ENCODE measurements at regions not wholly inside any gene's neighbourhood (a gene's known extent, or its start where the extent isn't known, plus 50 kb on each side); places are given as distances from the start of the nearest gene placed in this dataset.

GRCh38 chr9:29861803-29862202, 2288.5 kb upstream of the C9orf72 start:
- no peak for TF ChIP-seq CTCF (IDR thresholded peaks at IDR 0.05; ENCODE audit: insufficient read depth, low read length, poor library complexity, severe bottlenecking)
- DNase-seq (ENCODE audit: low read depth): no peak
- Histone ChIP-seq H3K27me3 (ENCODE audit: control insufficient read depth, insufficient read depth, low read length) (no peaks in the 10 kb centered on the region), H3K4me3 (ENCODE audit: low read depth, low read length) (no peak overlapping the region), H3K36me3 (ENCODE audit: control insufficient read depth, insufficient read depth, low read length) (no peaks in the 10 kb centered on the region)

- no peaks in the 10 kb centered on the region for H3K36me3 ChIP-seq (ENCODE audit: control insufficient read depth, insufficient read depth, low read length)
- DNase-seq (ENCODE audit: low read depth): no peak
- H3K27me3 ChIP-seq (ENCODE audit: control insufficient read depth, insufficient read depth, low read length): no peaks in the 10 kb centered on the region
- H3K4me3 ChIP-seq (ENCODE audit: low read depth, low read length): no peak overlapping the region
- TF ChIP-seq CTCF (IDR thresholded peaks at IDR 0.05; ENCODE audit: insufficient read depth, low read length, poor library complexity, severe bottlenecking): no peak
Observed at GRCh38 chr9:29865764-29866313, 2292.6 kb upstream of the C9orf72 start.

GRCh38 chr9:29866556-29866955, 2293.3 kb upstream of the C9orf72 start:
- DNase-seq (ENCODE audit: low read depth): no peak
- no peak for TF ChIP-seq CTCF (IDR thresholded peaks at IDR 0.05; ENCODE audit: insufficient read depth, low read length, poor library complexity, severe bottlenecking)

GRCh38 chr9:29873579-29873978, 2300.3 kb upstream of the C9orf72 start:
- DNase-seq (ENCODE audit: low read depth): no peak
- TF ChIP-seq CTCF (IDR thresholded peaks at IDR 0.05; ENCODE audit: insufficient read depth, low read length, poor library complexity, severe bottlenecking): no peak

More at GRCh38 chr9:29866556-29866955, 2293.3 kb upstream of the C9orf72 start:
- H3K4me3 ChIP-seq (ENCODE audit: low read depth, low read length): no peak overlapping the region
- no peaks in the 10 kb centered on the region for H3K27me3 ChIP-seq (ENCODE audit: control insufficient read depth, insufficient read depth, low read length)
- no peaks in the 10 kb centered on the region for H3K36me3 ChIP-seq (ENCODE audit: control insufficient read depth, insufficient read depth, low read length)

GRCh38 chr9:29875547-29875946, 2302.3 kb upstream of the C9orf72 start:
- no peak for TF ChIP-seq CTCF (IDR thresholded peaks at IDR 0.05; ENCODE audit: insufficient read depth, low read length, poor library complexity, severe bottlenecking)
- no peak for DNase-seq (ENCODE audit: low read depth)
- H3K27me3 ChIP-seq (ENCODE audit: control insufficient read depth, insufficient read depth, low read length): no peaks in the 10 kb centered on the region
- H3K4me3 ChIP-seq (ENCODE audit: low read depth, low read length): no peak overlapping the region
- H3K36me3 ChIP-seq (ENCODE audit: control insufficient read depth, insufficient read depth, low read length): no peaks in the 10 kb centered on the region

More at GRCh38 chr9:29873579-29873978, 2300.3 kb upstream of the C9orf72 start:
- no peaks in the 10 kb centered on the region for H3K36me3 ChIP-seq (ENCODE audit: control insufficient read depth, insufficient read depth, low read length)
- H3K27me3 ChIP-seq (ENCODE audit: control insufficient read depth, insufficient read depth, low read length): no peaks in the 10 kb centered on the region
- H3K4me3 ChIP-seq (ENCODE audit: low read depth, low read length): no peak overlapping the region

- DNase-seq (ENCODE audit: low read depth): no peak
- no peak for TF ChIP-seq CTCF (IDR thresholded peaks at IDR 0.05; ENCODE audit: insufficient read depth, low read length, poor library complexity, severe bottlenecking)
- Histone ChIP-seq H3K27me3 (ENCODE audit: control insufficient read depth, insufficient read depth, low read length) (no peaks in the 10 kb centered on the region), H3K36me3 (ENCODE audit: control insufficient read depth, insufficient read depth, low read length) (no peaks in the 10 kb centered on the region), H3K4me3 (ENCODE audit: low read depth, low read length) (no peak overlapping the region)
Observed at GRCh38 chr9:29882767-29883166, 2309.5 kb upstream of the C9orf72 start.

All from kidney epithelial cell (primary cell).